IPS-18a (cell line): ENCODE measurements at regions not wholly inside any gene's neighbourhood (a gene's known extent, or its start where the extent isn't known, plus 50 kb on each side); places are given as distances from the start of the nearest gene placed in this dataset.

Experiments used
- H3K27ac ChIP-seq: one replicate; pipeline ENCODE4 v1.5.1; 2013; ENCODE audit warnings: low read length
- H3K27me3 ChIP-seq: one replicate; pipeline ENCODE4 v1.6.1; 2013; ENCODE audit warnings: mild to moderate bottlenecking, low read length; ENCODE audit not compliant: control insufficient read depth, insufficient read depth
- H3K36me3 ChIP-seq: one replicate; pipeline ENCODE4 v1.6.1; 2013; ENCODE audit warnings: low read depth, low read length; ENCODE audit not compliant: control insufficient read depth
- H3K4me1 ChIP-seq: one replicate; pipeline ENCODE4 v1.6.1; 2013; ENCODE audit warnings: low read depth, low read length; ENCODE audit not compliant: control insufficient read depth
- H3K4me3 ChIP-seq: one replicate; pipeline ENCODE4 v1.5.1; 2013; ENCODE audit warnings: low read length
- H3K9ac ChIP-seq: one replicate; pipeline ENCODE4 v1.6.1; 2013; ENCODE audit warnings: mild to moderate bottlenecking, low read length, moderate library complexity
- H3K9me3 ChIP-seq: one replicate; pipeline ENCODE4 v1.6.1; 2013; ENCODE audit warnings: low read depth, low read length; ENCODE audit not compliant: control insufficient read depth

- Histone ChIP-seq H3K36me3 (no peaks in the 10 kb centered on the region), H3K27ac (no peak overlapping the region), H3K9me3 (no peaks in the 10 kb centered on the region), H3K4me1 (peaks cover 7% of the 10 kb centered on the region), H3K4me3 (no peak overlapping the region), H3K9ac (no peak overlapping the region), H3K27me3 (no peaks in the 10 kb centered on the region)
Measured at GRCh38 chr1:177488722-177489121, 318.0 kb downstream of the BRINP2 start.

- H3K36me3 ChIP-seq, result no peaks in the 10 kb centered on the region
- no peaks in the 10 kb centered on the region for H3K27me3 ChIP-seq
- H3K9me3 ChIP-seq, result no peaks in the 10 kb centered on the region
- no peak overlapping the region for H3K9ac ChIP-seq
- H3K4me3 ChIP-seq, result no peak overlapping the region
- no peak overlapping the region for H3K27ac ChIP-seq
- peaks cover 7% of the 10 kb centered on the region for H3K4me1 ChIP-seq
Measured at GRCh38 chr1:177487481-177487880, 316.7 kb downstream of the BRINP2 start.

DNA sequence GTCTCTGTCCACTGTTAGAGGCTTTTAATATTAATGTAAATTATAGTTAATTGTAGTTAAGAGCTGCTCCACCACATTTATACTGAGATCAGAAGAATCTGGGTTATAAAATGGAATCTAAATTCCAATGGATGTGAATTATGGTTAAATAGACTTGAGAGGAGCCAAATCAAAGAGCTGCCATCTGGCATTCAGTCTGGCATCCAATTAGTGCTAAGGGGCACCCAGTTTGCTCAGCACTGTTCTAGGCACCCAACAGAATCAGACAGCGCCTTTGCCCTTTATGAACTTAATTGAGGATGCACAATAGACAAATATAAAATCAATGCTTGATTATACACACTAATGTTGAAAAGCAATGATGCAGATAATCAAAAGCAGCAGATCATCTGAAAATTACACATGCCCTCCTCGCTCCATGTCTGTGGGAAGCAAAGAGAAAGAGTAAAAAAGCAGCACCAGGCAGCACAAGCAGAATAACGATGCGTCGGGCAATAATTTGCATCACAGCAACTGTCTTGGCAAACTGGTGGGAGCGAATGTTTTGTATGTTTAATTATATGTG lies 310.1 kb downstream of the BRINP2 start:
- no peaks in the 10 kb centered on the region for H3K9me3 ChIP-seq

GRCh38 chr1:177479600-177479999 lies 308.8 kb downstream of the BRINP2 start:
- H3K36me3 ChIP-seq, result no peaks in the 10 kb centered on the region
- no peaks in the 10 kb centered on the region for H3K9me3 ChIP-seq
- no peak overlapping the region for H3K27ac ChIP-seq
- H3K27me3 ChIP-seq, result no peaks in the 10 kb centered on the region
- H3K4me1 ChIP-seq, result no peaks in the 10 kb centered on the region
- no peak overlapping the region for H3K9ac ChIP-seq
- H3K4me3 ChIP-seq, result no peak overlapping the region

More for the DNA sequence above, 310.1 kb downstream of the BRINP2 start:
- Histone ChIP-seq H3K36me3 (no peaks in the 10 kb centered on the region), H3K27me3 (no peaks in the 10 kb centered on the region), H3K27ac (no peak overlapping the region), H3K9ac (no peak overlapping the region), H3K4me3 (no peak overlapping the region), H3K4me1 (no peaks in the 10 kb centered on the region)

DNA sequence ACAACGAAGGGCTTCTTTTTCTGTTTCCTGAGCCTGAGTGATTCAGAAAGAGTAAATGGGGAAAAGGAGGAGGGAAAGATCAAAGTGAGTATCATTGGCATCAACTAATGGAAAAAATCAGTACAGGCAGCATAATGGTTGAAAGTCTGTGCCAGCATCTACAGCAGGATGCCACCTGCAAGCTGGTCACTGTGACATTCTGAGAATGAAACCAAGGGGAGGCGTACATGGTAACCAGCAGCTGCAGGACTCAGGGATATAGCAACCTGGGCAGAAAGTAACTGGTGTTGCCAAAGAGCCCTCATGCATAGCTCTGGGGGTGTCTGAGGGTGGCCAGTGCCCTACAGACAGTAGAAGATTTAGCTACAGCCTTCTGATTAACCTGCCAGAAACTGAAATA lies 305.9 kb downstream of the BRINP2 start:
- Histone ChIP-seq H3K4me3 (no peak overlapping the region), H3K36me3 (no peaks in the 10 kb centered on the region), H3K4me1 (no peaks in the 10 kb centered on the region), H3K9ac (no peak overlapping the region), H3K9me3 (no peaks in the 10 kb centered on the region), H3K27ac (no peak overlapping the region), H3K27me3 (no peaks in the 10 kb centered on the region)

GRCh38 chr1:177472567-177472966 lies 301.8 kb downstream of the BRINP2 start:
- Histone ChIP-seq H3K36me3 (no peaks in the 10 kb centered on the region), H3K27me3 (no peaks in the 10 kb centered on the region), H3K9me3 (no peaks in the 10 kb centered on the region)

GRCh38 chr1:177471244-177471643 lies 300.5 kb downstream of the BRINP2 start:
- Histone ChIP-seq H3K36me3 (no peaks in the 10 kb centered on the region), H3K4me3 (no peak overlapping the region), H3K27me3 (no peaks in the 10 kb centered on the region), H3K9ac (no peak overlapping the region), H3K4me1 (no peaks in the 10 kb centered on the region), H3K27ac (no peak overlapping the region), H3K9me3 (no peaks in the 10 kb centered on the region)

More at GRCh38 chr1:177472567-177472966, 301.8 kb downstream of the BRINP2 start:
- Histone ChIP-seq H3K4me1 (no peaks in the 10 kb centered on the region), H3K27ac (no peak overlapping the region), H3K4me3 (no peak overlapping the region), H3K9ac (no peak overlapping the region)

DNA sequence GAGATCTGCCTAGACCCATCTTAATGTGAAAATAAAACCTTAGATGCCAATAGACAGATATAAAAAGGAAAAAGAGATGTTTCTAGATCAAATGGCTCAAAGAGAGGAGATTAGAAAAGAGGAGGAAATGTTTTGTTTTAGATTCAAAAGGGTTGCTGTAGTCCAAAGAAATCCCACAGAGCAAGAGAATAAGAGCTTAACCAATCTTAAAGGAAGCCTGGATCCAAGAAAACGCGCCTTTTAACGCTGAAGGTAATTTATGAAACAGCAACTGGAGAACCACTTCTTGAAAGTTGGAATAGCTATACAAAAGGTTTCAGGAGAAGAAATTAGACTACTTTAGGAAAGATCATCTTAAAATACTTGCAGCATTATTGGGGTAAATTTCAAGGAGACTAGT lies 298.8 kb downstream of the BRINP2 start:
- Histone ChIP-seq H3K4me1 (no peaks in the 10 kb centered on the region), H3K27me3 (no peaks in the 10 kb centered on the region), H3K9ac (no peak overlapping the region), H3K9me3 (no peaks in the 10 kb centered on the region), H3K27ac (no peak overlapping the region), H3K36me3 (no peaks in the 10 kb centered on the region), H3K4me3 (no peak overlapping the region)

GRCh38 chr1:177466286-177466685 lies 295.5 kb downstream of the BRINP2 start:
- Histone ChIP-seq H3K9ac (no peak overlapping the region), H3K36me3 (no peaks in the 10 kb centered on the region), H3K4me1 (no peaks in the 10 kb centered on the region), H3K4me3 (no peak overlapping the region), H3K27ac (no peak overlapping the region), H3K9me3 (no peaks in the 10 kb centered on the region), H3K27me3 (no peaks in the 10 kb centered on the region)

GRCh38 chr1:177464686-177465085 lies 293.9 kb downstream of the BRINP2 start:
- no peaks in the 10 kb centered on the region for H3K4me1 ChIP-seq
- no peak overlapping the region for H3K4me3 ChIP-seq
- no peaks in the 10 kb centered on the region for H3K36me3 ChIP-seq
- H3K9me3 ChIP-seq, result no peaks in the 10 kb centered on the region
- H3K9ac ChIP-seq, result no peak overlapping the region
- H3K27me3 ChIP-seq, result no peaks in the 10 kb centered on the region
- H3K27ac ChIP-seq, result no peak overlapping the region

DNA sequence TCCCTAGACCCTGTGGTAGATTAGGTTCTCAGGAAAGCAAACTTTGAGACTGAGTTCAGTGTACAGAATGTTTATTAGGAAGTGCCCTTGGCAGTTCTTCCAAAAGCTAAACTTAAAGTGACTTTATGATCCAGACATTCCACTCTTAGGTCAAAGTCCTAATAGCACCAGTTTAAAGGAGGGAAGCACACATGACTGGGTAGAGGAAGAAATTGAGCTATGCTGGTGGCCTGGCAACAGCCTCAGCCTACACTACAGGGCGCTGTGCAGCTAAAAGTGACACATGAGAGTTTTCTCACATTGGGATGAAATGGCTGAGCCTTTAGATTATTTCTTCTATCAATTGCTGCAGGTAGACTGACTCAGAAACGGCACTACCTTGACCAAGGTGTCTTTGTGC lies 280.4 kb downstream of the BRINP2 start:
- no peak overlapping the region for H3K27ac ChIP-seq
- no peaks in the 10 kb centered on the region for H3K36me3 ChIP-seq
- no peaks in the 10 kb centered on the region for H3K4me1 ChIP-seq
- H3K27me3 ChIP-seq, result no peaks in the 10 kb centered on the region
- H3K9ac ChIP-seq, result no peak overlapping the region
- no peaks in the 10 kb centered on the region for H3K9me3 ChIP-seq
- H3K4me3 ChIP-seq, result no peak overlapping the region

DNA sequence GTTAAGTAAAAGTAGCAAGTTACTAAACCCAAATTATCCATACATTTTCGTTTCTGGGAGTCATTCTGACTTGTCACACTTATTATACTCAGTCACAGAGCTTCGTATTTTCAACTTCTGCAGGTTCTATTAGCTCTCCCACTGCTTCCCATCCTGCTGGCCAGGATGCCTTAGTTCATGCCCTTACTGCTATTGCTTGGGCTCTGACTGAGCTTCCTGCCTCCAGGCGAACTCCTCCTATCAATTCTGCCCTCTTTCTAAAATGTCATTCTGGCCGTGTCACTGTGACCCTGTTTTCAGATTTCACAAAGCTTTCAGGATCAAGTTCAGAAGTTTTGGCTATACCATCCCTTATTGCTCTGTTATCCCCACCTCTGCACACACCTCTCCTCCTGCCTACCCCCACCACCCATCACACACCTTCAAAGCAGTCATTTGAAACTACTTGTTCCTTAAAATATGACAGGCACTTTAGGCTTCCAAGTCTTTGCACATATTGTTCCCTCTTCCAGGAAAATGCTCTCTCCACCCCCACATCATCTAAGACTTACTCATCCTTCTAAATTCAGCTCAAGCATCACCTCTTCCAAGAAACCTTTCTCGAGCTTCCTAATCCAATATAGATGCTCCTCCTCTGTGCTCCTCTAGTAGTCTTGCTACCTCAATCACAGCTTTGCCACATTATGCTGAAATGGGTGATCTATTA lies 278.0 kb downstream of the BRINP2 start:
- H3K4me1 ChIP-seq, result no peaks in the 10 kb centered on the region
- H3K36me3 ChIP-seq, result no peaks in the 10 kb centered on the region
- H3K4me3 ChIP-seq, result no peak overlapping the region
- no peaks in the 10 kb centered on the region for H3K27me3 ChIP-seq
- no peaks in the 10 kb centered on the region for H3K9me3 ChIP-seq
- no peak overlapping the region for H3K27ac ChIP-seq
- H3K9ac ChIP-seq, result no peak overlapping the region
